Epithelial cell of esophagus (primary cell): ENCODE measurements at regions not wholly inside any gene's neighbourhood (a gene's known extent, or its start where the extent isn't known, plus 50 kb on each side); places are given as distances from the start of the nearest gene placed in this dataset.

Experiments
- DNase-seq: peaks from one replicate; pipeline ENCODE4 v3.0.0; 2010; ENCODE audit warnings: low read depth
- H3K4me3 ChIP-seq: 2 replicates; pipeline ENCODE4 v1.5.1; 2011; ENCODE audit warnings: mild to moderate bottlenecking, low read length, control low read depth
- CTCF ChIP-seq: IDR thresholded peaks from 2 replicates; pipeline ENCODE4 v1.5.1; 2011; ENCODE audit warnings: low read depth, mild to moderate bottlenecking, low read length, control low read depth, inconsistent platforms; ENCODE audit not compliant: insufficient read depth; ENCODE audit errors: missing control alignments

DNA sequence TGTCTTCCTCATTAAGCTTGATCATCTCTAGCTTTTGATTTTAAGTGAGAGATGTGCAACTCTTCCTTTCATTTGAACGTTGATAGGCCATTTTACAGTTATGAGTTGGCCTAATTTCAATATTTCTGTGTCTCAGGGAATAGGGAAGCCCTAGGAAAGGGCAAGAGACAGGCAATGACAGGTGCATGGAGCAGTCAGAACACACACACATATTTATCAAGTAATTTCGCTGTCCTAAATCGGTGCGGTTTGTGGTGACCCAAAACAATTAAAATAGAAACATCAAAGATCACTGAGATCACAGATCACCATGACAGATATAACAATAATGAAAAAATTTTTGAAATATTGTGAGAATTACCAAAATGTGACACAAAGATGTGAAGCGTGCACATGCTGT, 87.7 kb upstream of the LSM6 start:
- TF ChIP-seq CTCF = no peak
- H3K4me3 ChIP-seq = no peak overlapping the region
- DNase-seq = no peak

GRCh38 chr4:146076081-146076480, 99.4 kb upstream of the LSM6 start:
- DNase-seq = no peak
- no peak overlapping the region for H3K4me3 ChIP-seq
- no peak for TF ChIP-seq CTCF

GRCh38 chr4:146073517-146073916, 102.0 kb upstream of the LSM6 start:
- no peak overlapping the region for H3K4me3 ChIP-seq
- no peak for DNase-seq
- no peak for TF ChIP-seq CTCF

- no peak for TF ChIP-seq CTCF
- peak; percentile 22 for DNase-seq
- no peak overlapping the region for H3K4me3 ChIP-seq
Measured at GRCh38 chr4:146072376-146072775, 103.1 kb upstream of the LSM6 start.

DNA sequence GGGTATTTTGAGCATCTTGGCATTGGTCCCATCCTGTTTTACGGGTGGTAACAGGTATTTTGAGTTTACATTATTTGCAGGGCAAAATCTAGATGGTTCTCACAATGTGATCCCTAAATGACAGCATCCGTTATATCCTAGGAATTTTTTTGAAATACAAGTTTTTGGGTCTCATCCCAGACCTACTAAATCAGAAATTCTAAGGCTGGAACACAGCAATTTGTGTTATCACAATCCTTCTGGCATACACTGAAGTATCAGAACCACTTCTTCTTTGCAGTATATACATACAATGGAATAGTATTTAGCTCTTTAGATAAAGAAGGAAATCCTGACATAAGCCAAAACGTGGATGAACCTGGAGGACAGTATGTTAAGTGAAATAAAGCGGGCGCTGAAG, 104.1 kb upstream of the LSM6 start:
- DNase-seq = no peak
- H3K4me3 ChIP-seq = no peak overlapping the region
- no peak for TF ChIP-seq CTCF

- no peak overlapping the region for H3K4me3 ChIP-seq
- no peak for DNase-seq
- TF ChIP-seq CTCF = no peak
Measured at GRCh38 chr4:146063143-146063542, 112.4 kb upstream of the LSM6 start.

DNA sequence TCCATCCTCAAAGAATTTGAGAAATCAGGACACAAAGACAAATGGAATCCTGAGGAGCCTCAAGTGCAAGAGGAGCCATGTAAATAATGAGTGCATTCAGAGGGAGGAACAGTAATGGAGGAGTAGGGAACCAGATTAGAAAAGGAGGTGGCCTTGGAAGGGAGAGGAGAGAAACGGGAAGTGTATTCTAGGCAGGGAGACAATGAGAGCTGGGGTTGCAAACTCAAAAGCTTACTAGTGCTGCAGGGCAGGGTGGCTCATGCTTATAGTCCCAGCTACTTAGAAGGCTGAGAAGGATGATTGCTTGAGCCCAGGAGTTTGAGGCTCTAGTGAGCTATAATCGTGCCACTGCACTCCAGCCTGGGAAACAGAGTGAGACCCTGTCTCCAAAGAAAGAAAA, 113.2 kb upstream of the LSM6 start:
- H3K4me3 ChIP-seq = no peak overlapping the region
- no peak for TF ChIP-seq CTCF
- no peak for DNase-seq
